Fibroblast of mammary gland (primary cell): ENCODE measurements at regions not wholly inside any gene's neighbourhood (a gene's known extent, or its start where the extent isn't known, plus 50 kb on each side); places are given as distances from the start of the nearest gene placed in this dataset.

Experiments
- DNase-seq: peaks from one replicate; pipeline ENCODE4 v3.0.0-alpha.2; 2010; ENCODE audit warnings: low read depth
- H3K4me3 ChIP-seq: 2 replicates; pipeline ENCODE4 v1.5.1; 2011; ENCODE audit warnings: low read depth, mild to moderate bottlenecking, low read length, moderate library complexity; ENCODE audit not compliant: control insufficient read depth
- TF ChIP-seq, protein P1 (sequence below): conservative IDR thresholded peaks from 2 replicates; pipeline ENCODE4 v1.5.1; 2011; ENCODE audit warnings: low read depth, low read length, inconsistent platforms; ENCODE audit not compliant: control insufficient read depth, insufficient read depth

DNA sequence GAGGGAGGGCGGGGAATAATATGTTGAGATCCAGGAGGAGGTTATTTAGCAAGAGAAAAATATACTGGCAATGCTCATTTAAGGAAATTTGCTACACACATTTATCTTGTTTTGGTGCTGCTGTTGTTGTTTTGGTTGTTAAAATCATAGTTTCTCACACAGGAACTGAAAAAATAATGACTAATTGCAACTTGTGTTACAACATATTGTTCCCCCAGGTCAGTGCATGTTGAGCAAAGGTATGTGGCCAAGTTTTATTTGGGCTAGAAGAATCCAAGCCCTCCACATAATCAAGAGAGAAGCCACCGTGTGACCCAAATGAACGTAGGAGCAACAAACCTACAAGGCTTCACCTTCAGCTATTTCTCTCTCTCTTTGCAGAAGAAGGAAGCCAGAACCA lies 220.3 kb upstream of the DAPK1 start:
- TF ChIP-seq, protein P1, sequence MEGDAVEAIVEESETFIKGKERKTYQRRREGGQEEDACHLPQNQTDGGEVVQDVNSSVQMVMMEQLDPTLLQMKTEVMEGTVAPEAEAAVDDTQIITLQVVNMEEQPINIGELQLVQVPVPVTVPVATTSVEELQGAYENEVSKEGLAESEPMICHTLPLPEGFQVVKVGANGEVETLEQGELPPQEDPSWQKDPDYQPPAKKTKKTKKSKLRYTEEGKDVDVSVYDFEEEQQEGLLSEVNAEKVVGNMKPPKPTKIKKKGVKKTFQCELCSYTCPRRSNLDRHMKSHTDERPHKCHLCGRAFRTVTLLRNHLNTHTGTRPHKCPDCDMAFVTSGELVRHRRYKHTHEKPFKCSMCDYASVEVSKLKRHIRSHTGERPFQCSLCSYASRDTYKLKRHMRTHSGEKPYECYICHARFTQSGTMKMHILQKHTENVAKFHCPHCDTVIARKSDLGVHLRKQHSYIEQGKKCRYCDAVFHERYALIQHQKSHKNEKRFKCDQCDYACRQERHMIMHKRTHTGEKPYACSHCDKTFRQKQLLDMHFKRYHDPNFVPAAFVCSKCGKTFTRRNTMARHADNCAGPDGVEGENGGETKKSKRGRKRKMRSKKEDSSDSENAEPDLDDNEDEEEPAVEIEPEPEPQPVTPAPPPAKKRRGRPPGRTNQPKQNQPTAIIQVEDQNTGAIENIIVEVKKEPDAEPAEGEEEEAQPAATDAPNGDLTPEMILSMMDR: no peak
- peak; percentile 44 for DNase-seq
- no peak overlapping the region for H3K4me3 ChIP-seq

DNA sequence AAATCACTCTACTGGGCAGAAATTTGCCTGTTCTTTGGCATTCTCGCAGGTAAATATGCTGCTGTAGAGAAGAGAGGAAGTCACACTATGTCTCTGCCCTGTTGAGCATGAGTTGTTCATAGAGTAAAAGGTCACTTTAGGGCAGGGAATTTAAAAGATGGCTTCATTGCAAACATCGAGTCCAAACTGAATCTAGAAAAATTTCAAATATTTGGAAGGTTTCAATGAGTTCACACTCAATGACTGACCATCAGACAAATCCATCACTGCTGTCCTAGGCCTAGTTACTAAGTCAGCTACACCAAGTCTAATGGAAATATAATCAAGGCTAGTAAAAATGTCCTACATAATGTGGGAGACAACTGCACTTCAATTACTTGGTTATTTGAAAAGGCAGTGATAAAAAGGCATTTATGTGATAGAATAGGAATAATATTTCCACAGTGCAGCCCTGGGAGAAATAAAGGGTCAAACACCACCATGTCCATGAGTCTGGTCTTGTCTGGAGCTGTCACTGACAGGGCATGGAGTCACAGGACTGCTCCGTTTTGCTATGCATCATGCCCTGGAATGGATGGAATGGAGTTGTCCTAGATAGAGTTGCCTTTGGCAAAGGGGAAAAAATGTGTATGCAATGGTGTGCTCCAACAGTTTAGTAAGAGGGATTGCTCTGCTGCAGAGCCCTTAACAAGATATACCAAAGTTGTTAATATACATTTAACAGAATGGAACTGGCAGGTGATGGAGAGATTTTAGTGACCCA lies 218.5 kb upstream of the DAPK1 start:
- TF ChIP-seq, protein P1: no peak
- H3K4me3 ChIP-seq: no peak overlapping the region
- no peak for DNase-seq

DNA sequence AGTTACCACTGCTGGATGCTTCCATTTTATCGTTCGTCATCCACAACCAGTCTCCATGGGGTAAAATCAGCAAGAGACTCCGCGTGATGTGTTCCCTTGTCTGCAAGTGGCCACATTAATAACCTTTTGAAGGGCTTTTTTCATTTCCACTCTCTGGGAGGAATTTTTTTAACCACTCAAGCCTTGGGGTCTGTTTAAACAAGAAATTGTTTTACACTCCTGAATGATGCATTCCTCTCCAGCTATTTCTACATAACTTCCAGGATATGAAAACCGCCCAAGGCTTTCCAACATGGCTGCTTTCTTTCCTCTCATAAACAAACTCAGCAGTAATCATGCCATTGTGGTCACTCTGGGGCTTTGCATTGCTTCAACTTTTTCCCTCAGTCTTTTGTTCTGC lies 217.2 kb upstream of the DAPK1 start:
- DNase-seq: no peak
- TF ChIP-seq, protein P1: no peak
- H3K4me3 ChIP-seq: no peak overlapping the region

DNA sequence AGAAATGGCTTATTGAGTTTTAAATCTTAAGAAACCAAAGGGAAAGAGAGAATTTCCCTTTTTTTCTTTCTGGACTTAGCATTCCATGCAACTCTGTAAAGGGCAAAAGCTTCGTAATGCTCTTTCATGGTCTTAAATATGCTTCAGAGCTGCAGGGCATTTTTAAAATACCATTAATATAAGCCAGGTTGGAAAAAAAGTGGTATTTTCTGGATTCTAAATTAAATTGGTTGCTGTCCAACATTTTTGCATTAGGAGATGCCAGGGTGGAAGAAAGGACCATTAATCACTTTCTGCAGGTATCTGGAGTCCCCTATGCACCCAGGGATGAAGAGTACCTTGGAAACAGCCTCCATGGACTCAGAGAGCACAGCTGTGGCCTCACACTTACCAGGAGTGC lies 215.1 kb upstream of the DAPK1 start:
- H3K4me3 ChIP-seq: no peak overlapping the region
- no peak for DNase-seq
- TF ChIP-seq, protein P1: no peak

DNA sequence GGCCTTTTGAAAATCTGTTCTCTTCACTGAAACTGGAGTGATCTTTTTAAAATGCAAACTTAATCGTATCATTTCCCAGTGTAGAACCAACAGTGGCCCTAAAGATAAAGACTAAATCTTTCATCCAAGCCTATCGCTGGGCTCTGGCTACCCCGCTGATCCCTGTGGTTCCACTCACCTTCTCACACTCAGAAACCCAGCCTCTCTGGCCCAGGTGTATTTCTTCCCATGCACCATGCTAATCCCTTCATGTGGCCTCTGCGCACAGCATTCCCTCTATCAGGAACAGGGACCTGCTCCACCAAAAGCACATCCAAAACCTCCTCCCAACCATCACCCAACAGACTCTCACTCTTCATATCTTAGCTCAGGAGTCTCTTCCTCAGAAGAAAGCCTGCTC lies 214.1 kb upstream of the DAPK1 start:
- no peak for DNase-seq
- TF ChIP-seq, protein P1: no peak

DNA sequence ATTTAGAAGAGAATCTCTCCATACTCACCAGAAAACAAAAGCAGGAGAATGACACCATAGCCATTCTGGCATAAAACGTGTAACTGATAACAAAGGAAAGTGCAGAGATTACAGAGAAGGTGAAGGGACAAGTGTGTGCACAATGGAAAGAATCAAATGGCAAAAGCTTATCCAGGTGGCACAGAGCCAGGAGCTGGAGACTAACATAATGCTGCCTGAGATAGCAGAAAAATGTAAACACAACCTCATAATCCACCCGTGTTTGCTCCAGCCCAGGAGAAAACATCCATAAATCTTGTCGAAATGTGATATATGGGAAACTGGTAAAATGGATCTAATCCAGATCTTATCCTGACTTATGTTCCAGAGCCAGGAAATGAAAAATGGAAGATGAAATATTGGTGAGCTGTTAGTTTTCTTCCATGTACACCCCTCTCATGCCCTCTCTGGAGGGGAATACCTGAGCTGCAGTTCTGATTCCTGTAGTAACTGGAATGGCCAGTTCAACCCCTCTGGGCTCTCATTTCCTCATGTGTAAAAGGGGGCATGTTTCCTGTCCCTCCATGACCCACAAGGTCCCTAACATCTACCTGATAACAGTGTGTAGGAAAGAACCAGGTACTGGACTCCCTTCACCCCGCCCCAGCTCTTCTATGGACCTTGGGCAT lies 212.3 kb upstream of the DAPK1 start:
- no peak for DNase-seq
- H3K4me3 ChIP-seq: no peak overlapping the region
- TF ChIP-seq, protein P1: no peak

More for the DNA sequence above, 214.1 kb upstream of the DAPK1 start:
- no peak overlapping the region for H3K4me3 ChIP-seq
